HEK293 (cell line): ENCODE measurements at regions not wholly inside any gene's neighbourhood (a gene's known extent, or its start where the extent isn't known, plus 50 kb on each side); places are given as distances from the start of the nearest gene placed in this dataset.
A peak's percentile ranks its signal among the peaks of the same experiment; 100 is the strongest.

Source experiments
- CTCF ChIA-PET: fragments of 350-600 bp; formaldehyde crosslinking; extraction: SDS; loops from one replicate; lab custom pipeline; 2021; ENCODE audit warnings: antibody characterized with exemption; lab: Yijun Ruan, JAX
- POLR2A ChIA-PET: fragments of 300-600 bp; formaldehyde crosslinking; extraction: SDS; loops from one replicate; lab custom pipeline; 2020; ENCODE audit warnings: antibody characterized with exemption, inconsistent platforms; lab: Yijun Ruan, JAX
- H3K27ac ChIP-seq: fragments of 200-500 bp; sonication (Bioruptor generic); 2 replicates; pipeline ENCODE4 v1.5.1; 2014; ENCODE audit warnings: low read depth, low read length, control low read depth, inconsistent platforms; ENCODE audit errors: extremely low read depth
- H3K36me3 ChIP-seq, 2 experiments: fragments of 200-500 bp in 1 of 2; sonication (Bioruptor generic) in 1 of 2; 1 replicate in 1 of 2; 2 replicates in 1 of 2; pipeline ENCODE4 v1.5.1; 2014 to 2017; ENCODE audit warnings: inconsistent platforms in 2 of 2, low read length in 2 of 2; ENCODE audit not compliant: control insufficient read depth in 2 of 2, insufficient read depth in 1 of 2
- H3K4me1 ChIP-seq: fragments of 200-500 bp; sonication (Bioruptor generic); 2 replicates; pipeline ENCODE4 v1.5.1; 2014; ENCODE audit warnings: mild to moderate bottlenecking, low read length, inconsistent platforms; ENCODE audit not compliant: control insufficient read depth, insufficient read depth
- H3K4me3 ChIP-seq: 2 replicates; pipeline ENCODE4 v1.5.1; 2011; ENCODE audit warnings: low read depth, mild to moderate bottlenecking, control low read depth, low read length, moderate library complexity
- H3K9me3 ChIP-seq: fragments of 200-500 bp; sonication (Bioruptor generic); 2 replicates; pipeline ENCODE4 v1.5.1; 2014; ENCODE audit warnings: low read depth, low read length, inconsistent platforms; ENCODE audit not compliant: control insufficient read depth, insufficient read depth
- INSM2 ChIP-seq: fragments of 450-650 bp; formaldehyde crosslinking; IDR thresholded peaks from 2 replicates; pipeline ENCODE4 v1.5.1; 2016; ENCODE audit warnings: missing biosample characterization, missing genetic modification characterization
- PBX3 ChIP-seq: sonication (generic); formaldehyde crosslinking; IDR thresholded peaks from 2 replicates; pipeline ENCODE4 v1.8.1; 2022; ENCODE audit warnings: mild to moderate bottlenecking, moderate library complexity, missing genetic modification reagents
- PRDM10 ChIP-seq: fragments of 450-650 bp; formaldehyde crosslinking; IDR thresholded peaks from 2 replicates; pipeline ENCODE4 v1.5.1; 2016; ENCODE audit warnings: missing biosample characterization, missing genetic modification characterization
- PRDM4 ChIP-seq: fragments of 450-650 bp; formaldehyde crosslinking; IDR thresholded peaks from 2 replicates; pipeline ENCODE4 v1.5.1; 2017; ENCODE audit warnings: missing biosample characterization, missing genetic modification characterization
- PRDM6 ChIP-seq: fragments of 450-650 bp; formaldehyde crosslinking; IDR thresholded peaks from 2 replicates; pipeline ENCODE4 v1.5.1; 2017; ENCODE audit warnings: missing biosample characterization, missing genetic modification characterization
- RBAK ChIP-seq: fragments of 450-650 bp; formaldehyde crosslinking; IDR thresholded peaks from 2 replicates; pipeline ENCODE4 v1.5.1; 2016; ENCODE audit warnings: missing biosample characterization, missing genetic modification characterization
- SCRT1 ChIP-seq: fragments of 450-650 bp; formaldehyde crosslinking; IDR thresholded peaks from 2 replicates; pipeline ENCODE4 v1.5.1; 2016; ENCODE audit warnings: missing biosample characterization, missing genetic modification characterization, borderline replicate concordance
- SCRT2 ChIP-seq: fragments of 450-650 bp; formaldehyde crosslinking; IDR thresholded peaks from 2 replicates; pipeline ENCODE4 v1.5.1; 2016; ENCODE audit warnings: missing biosample characterization, missing genetic modification characterization
- TSHZ1 ChIP-seq: fragments of 450-650 bp; formaldehyde crosslinking; IDR thresholded peaks from 2 replicates; pipeline ENCODE4 v1.5.1; 2016; ENCODE audit warnings: missing biosample characterization, missing genetic modification characterization, borderline replicate concordance
- YY2 ChIP-seq: fragments of 450-650 bp; formaldehyde crosslinking; IDR thresholded peaks from 2 replicates; pipeline ENCODE4 v1.5.1; 2016; ENCODE audit warnings: missing biosample characterization, missing genetic modification characterization
- ZBTB20 ChIP-seq: fragments of 450-650 bp; formaldehyde crosslinking; IDR thresholded peaks from 2 replicates; pipeline ENCODE4 v1.5.1; 2016; ENCODE audit warnings: missing biosample characterization, missing genetic modification characterization
- ZBTB44 ChIP-seq: fragments of 450-650 bp; IDR thresholded peaks from 2 replicates; pipeline ENCODE4 v1.5.1; 2018; ENCODE audit warnings: missing biosample characterization, mild to moderate bottlenecking, missing genetic modification characterization
- ZNF132 ChIP-seq: fragments of 450-650 bp; formaldehyde crosslinking; IDR thresholded peaks from 2 replicates; pipeline ENCODE4 v1.5.1; 2017; ENCODE audit warnings: missing biosample characterization, missing genetic modification characterization, borderline replicate concordance
- ZNF169 ChIP-seq: fragments of 450-650 bp; formaldehyde crosslinking; IDR thresholded peaks from 2 replicates; pipeline ENCODE4 v1.5.1; 2016; ENCODE audit warnings: missing biosample characterization, missing genetic modification characterization
- ZNF843 ChIP-seq: fragments of 450-650 bp; formaldehyde crosslinking; IDR thresholded peaks from 2 replicates; pipeline ENCODE4 v1.5.1; 2016; ENCODE audit warnings: missing biosample characterization, missing genetic modification characterization

GRCh38 chr7:98475352-98475751 lies 74.5 kb upstream of the BAIAP2L1 start (continued):
- TF ChIP-seq PRDM10 (tag by site-specific recombination) = peak; percentile 51

GRCh38 chr7:98474558-98474957 lies 73.7 kb upstream of the BAIAP2L1 start:
- no peak overlapping the region for H3K27ac ChIP-seq
- H3K4me1 ChIP-seq = peaks cover 16% of the 10 kb centered on the region
- CTCF ChIA-PET = no interaction called here
- H3K36me3 ChIP-seq = no peaks in the 10 kb centered on the region
- H3K4me3 ChIP-seq = no peak overlapping the region
- TF ChIP-seq PBX3 (CRISPR knock-in tag) = no peak
- TF ChIP-seq SCRT1 (tag by site-specific recombination) = peak; percentile 62; the same call in 1 of the 2 replicates
- TF ChIP-seq SCRT2 (tag by site-specific recombination) = peak; percentile 94
- TF ChIP-seq ZBTB44 (tag by site-specific recombination) = peak; percentile 90
- POLR2A ChIA-PET = no interaction called here
- H3K9me3 ChIP-seq = no peaks in the 10 kb centered on the region

- H3K4me1 ChIP-seq = peaks cover 15% of the 10 kb centered on the region
- no peak overlapping the region for H3K27ac ChIP-seq
- ChIA-PET CTCF (no interaction called here), POLR2A (no interaction called here)
- no peak overlapping the region for H3K4me3 ChIP-seq
- no peaks in the 10 kb centered on the region for H3K9me3 ChIP-seq
- no peaks in the 10 kb centered on the region for H3K36me3 ChIP-seq
- TF ChIP-seq ZNF843 (no peak), TSHZ1 (0 out of 2 replicates have a peak, but pooled peaks have one; percentile 12), ZBTB20 (tag by site-specific recombination) (no peak), YY2 (tag by site-specific recombination) (no peak), ZNF169 (tag by site-specific recombination) (no peak), PRDM4 (peak; percentile 49), ZNF132 (tag by site-specific recombination) (no peak), PRDM6 (tag by site-specific recombination) (peak; percentile 71), RBAK (tag by site-specific recombination) (no peak), INSM2 (tag by site-specific recombination) (no peak)
Observed at GRCh38 chr7:98472521-98472954, 71.6 kb upstream of the BAIAP2L1 start.
